ENCODE measurements at regions not wholly inside any gene's neighbourhood (a gene's known extent, or its start where the extent isn't known, plus 50 kb on each side); places are given as distances from the start of the nearest gene placed in this dataset.

DNA sequence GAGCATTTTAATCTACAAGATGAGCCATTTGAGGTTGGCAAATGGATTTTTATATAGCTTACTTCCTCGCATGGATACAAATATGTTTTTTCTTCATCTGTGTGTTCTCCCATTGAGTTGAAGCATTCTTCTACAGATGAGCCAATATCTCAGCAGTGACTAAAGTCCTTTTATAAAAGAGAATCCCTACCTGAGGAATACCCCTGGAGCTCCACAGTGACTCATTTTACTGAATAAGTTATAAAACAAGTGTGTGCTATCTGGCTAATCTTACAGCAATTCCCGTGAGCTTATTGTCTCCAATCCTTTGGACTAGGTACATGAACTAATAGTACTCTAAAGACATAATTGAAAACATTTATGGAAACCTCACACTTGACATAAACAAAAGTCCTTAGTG is 354.2 kb upstream of the BCHE start:
- FAIRE-seq (no peak), DNase-seq (ENCODE audit: low read depth, low spot score) (peak; percentile 36)
- H3K79me2 ChIP-seq (ENCODE audit: control insufficient read depth, insufficient read depth, low read length) = no peaks in the 10 kb centered on the region
- H3K9me3 ChIP-seq (ENCODE audit: control insufficient read depth, low read depth, low read length) = no peaks in the 10 kb centered on the region
- H3K4me2 ChIP-seq (ENCODE audit: control insufficient read depth, extremely low read depth, insufficient read depth, low read depth, low read length) = no peak overlapping the region
- no peaks in the 10 kb centered on the region for H3K27me3 ChIP-seq (ENCODE audit: control insufficient read depth, extremely low read depth, insufficient read depth, low read length)
- H3K4me1 ChIP-seq (ENCODE audit: control insufficient read depth, extremely low read depth, insufficient read depth, low read length) = peaks cover 13% of the 10 kb centered on the region
- TF ChIP-seq, protein P1, sequence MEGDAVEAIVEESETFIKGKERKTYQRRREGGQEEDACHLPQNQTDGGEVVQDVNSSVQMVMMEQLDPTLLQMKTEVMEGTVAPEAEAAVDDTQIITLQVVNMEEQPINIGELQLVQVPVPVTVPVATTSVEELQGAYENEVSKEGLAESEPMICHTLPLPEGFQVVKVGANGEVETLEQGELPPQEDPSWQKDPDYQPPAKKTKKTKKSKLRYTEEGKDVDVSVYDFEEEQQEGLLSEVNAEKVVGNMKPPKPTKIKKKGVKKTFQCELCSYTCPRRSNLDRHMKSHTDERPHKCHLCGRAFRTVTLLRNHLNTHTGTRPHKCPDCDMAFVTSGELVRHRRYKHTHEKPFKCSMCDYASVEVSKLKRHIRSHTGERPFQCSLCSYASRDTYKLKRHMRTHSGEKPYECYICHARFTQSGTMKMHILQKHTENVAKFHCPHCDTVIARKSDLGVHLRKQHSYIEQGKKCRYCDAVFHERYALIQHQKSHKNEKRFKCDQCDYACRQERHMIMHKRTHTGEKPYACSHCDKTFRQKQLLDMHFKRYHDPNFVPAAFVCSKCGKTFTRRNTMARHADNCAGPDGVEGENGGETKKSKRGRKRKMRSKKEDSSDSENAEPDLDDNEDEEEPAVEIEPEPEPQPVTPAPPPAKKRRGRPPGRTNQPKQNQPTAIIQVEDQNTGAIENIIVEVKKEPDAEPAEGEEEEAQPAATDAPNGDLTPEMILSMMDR (optimal IDR thresholded peaks at IDR 0.05 in 1 of 3, IDR thresholded peaks at IDR 0.05 in 1 of 3, conservative IDR thresholded peaks at IDR 0.05 in 1 of 3; ENCODE audit: extremely low read depth in 1 of 3, insufficient read depth in 2 of 3, low read length in 3 of 3) = no peak
- TF ChIP-seq EZH2 (IDR thresholded peaks at IDR 0.05; ENCODE audit: low read length) = no peak
- no peak overlapping the region for H3K4me3 ChIP-seq (ENCODE audit: control insufficient read depth in 2 of 3, extremely low read depth in 1 of 3, insufficient read depth in 2 of 3, low read depth in 1 of 3, low read length in 3 of 3)
- no peak overlapping the region for H3K9ac ChIP-seq (ENCODE audit: control insufficient read depth, extremely low read depth, insufficient read depth, low read length)
- H2AFZ ChIP-seq (ENCODE audit: control insufficient read depth, low read length) = no peak overlapping the region
- no peak overlapping the region for H3K27ac ChIP-seq (ENCODE audit: control insufficient read depth, insufficient read depth, low read length)
- no peaks in the 10 kb centered on the region for H3K9me1 ChIP-seq (ENCODE audit: control insufficient read depth, extremely low read depth, insufficient read depth, low read length)
- H3K36me3 ChIP-seq (ENCODE audit: control insufficient read depth in 2 of 2, extremely low read depth in 1 of 2, insufficient read depth in 2 of 2, low read length in 2 of 2) = no peaks in the 10 kb centered on the region
- dilution Hi-C loops (cut with MboI; ENCODE audit: extremely low pct_ligation_motif_present, low sequenced_read_pairs) = no loop called here
- no peaks in the 10 kb centered on the region for H4K20me1 ChIP-seq (ENCODE audit: control insufficient read depth, extremely low read depth, insufficient read depth, low read length)

DNA sequence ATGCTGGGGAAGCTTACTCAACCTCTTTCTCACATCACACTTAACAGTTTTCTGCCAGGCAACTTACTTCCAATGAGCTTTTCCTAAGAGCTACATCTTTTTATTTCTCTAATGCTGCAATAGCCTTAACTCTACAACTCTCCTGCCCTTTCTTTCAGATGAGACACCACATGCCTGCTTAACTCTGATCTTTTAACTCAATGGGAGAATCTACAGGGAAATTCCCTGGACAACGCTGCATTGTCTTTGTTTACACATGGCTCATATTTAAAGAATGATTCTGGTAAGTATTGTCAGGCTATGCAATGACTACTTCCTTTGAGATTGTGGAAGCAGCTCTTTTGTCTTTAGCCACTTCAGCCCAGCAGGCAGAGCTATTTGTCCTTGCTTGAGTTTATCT is 353.1 kb upstream of the BCHE start:
- H3K4me3 ChIP-seq (ENCODE audit: control insufficient read depth in 2 of 3, extremely low read depth in 1 of 3, insufficient read depth in 2 of 3, low read depth in 1 of 3, low read length in 3 of 3) = no peak overlapping the region
- H3K9me1 ChIP-seq (ENCODE audit: control insufficient read depth, extremely low read depth, insufficient read depth, low read length) = no peaks in the 10 kb centered on the region
- no peaks in the 10 kb centered on the region for H3K9me3 ChIP-seq (ENCODE audit: control insufficient read depth, low read depth, low read length)
- dilution Hi-C loops (cut with MboI; ENCODE audit: extremely low pct_ligation_motif_present, low sequenced_read_pairs) = no loop called here
- DNase-seq (ENCODE audit: low read depth, low spot score) = peak; percentile 17
- no peaks in the 10 kb centered on the region for H3K79me2 ChIP-seq (ENCODE audit: control insufficient read depth, insufficient read depth, low read length)
- no peaks in the 10 kb centered on the region for H4K20me1 ChIP-seq (ENCODE audit: control insufficient read depth, extremely low read depth, insufficient read depth, low read length)
- peak overlapping the region; percentile 76 for H2AFZ ChIP-seq (ENCODE audit: control insufficient read depth, low read length)
- no peak overlapping the region for H3K9ac ChIP-seq (ENCODE audit: control insufficient read depth, extremely low read depth, insufficient read depth, low read length)
- no peaks in the 10 kb centered on the region for H3K27me3 ChIP-seq (ENCODE audit: control insufficient read depth, extremely low read depth, insufficient read depth, low read length)
- H3K27ac ChIP-seq (ENCODE audit: control insufficient read depth, insufficient read depth, low read length) = peak overlapping the region; percentile 25
- H3K4me1 ChIP-seq (ENCODE audit: control insufficient read depth, extremely low read depth, insufficient read depth, low read length) = peaks cover 13% of the 10 kb centered on the region
- TF ChIP-seq, protein P1 (optimal IDR thresholded peaks at IDR 0.05 in 1 of 3, IDR thresholded peaks at IDR 0.05 in 1 of 3, conservative IDR thresholded peaks at IDR 0.05 in 1 of 3; ENCODE audit: extremely low read depth in 1 of 3, insufficient read depth in 2 of 3, low read length in 3 of 3) = peak in 1 of 3 experiments; percentile 5
- TF ChIP-seq EZH2 (IDR thresholded peaks at IDR 0.05; ENCODE audit: low read length) = no peak
- no peaks in the 10 kb centered on the region for H3K36me3 ChIP-seq (ENCODE audit: control insufficient read depth in 2 of 2, extremely low read depth in 1 of 2, insufficient read depth in 2 of 2, low read length in 2 of 2)
- H3K4me2 ChIP-seq (ENCODE audit: control insufficient read depth, extremely low read depth, insufficient read depth, low read depth, low read length) = no peak overlapping the region
- FAIRE-seq = peak; percentile 58

Measured in keratinocyte (primary cell).